VCaP (cell line): ENCODE measurements at regions not wholly inside any gene's neighbourhood (a gene's known extent, or its start where the extent isn't known, plus 50 kb on each side); places are given as distances from the start of the nearest gene placed in this dataset.

Experiments used
- H3K27ac ChIP-seq: fragments of 450-650 bp; 2 replicates; pipeline ENCODE4 v1.5.1; 2017
- TF ChIP-seq, protein P1 (sequence below): fragments of 450-650 bp; conservative IDR thresholded peaks from 2 replicates; pipeline ENCODE4 v1.5.1; 2017; ENCODE audit warnings: mild to moderate bottlenecking, moderate library complexity

DNA sequence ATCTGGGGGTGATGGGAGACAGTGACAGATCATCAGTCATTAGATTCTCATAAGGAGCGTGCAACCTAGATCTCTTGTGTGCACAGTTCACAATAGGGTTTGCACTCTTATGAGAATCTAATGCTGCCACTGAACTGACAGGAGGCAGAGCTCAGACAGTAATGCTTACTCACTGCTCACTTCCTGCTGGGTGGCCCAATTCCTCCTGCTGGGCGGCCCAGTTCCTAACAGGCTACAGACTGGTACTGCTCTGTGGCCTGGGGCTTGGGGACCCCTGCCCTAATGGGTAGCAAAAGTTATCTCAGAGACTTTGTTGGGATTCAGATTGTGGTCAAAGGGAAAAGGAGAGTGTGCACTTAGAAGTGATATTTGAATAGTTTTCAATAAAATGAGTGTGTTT, 840.1 kb upstream of the ID2 start:
- TF ChIP-seq, protein P1, sequence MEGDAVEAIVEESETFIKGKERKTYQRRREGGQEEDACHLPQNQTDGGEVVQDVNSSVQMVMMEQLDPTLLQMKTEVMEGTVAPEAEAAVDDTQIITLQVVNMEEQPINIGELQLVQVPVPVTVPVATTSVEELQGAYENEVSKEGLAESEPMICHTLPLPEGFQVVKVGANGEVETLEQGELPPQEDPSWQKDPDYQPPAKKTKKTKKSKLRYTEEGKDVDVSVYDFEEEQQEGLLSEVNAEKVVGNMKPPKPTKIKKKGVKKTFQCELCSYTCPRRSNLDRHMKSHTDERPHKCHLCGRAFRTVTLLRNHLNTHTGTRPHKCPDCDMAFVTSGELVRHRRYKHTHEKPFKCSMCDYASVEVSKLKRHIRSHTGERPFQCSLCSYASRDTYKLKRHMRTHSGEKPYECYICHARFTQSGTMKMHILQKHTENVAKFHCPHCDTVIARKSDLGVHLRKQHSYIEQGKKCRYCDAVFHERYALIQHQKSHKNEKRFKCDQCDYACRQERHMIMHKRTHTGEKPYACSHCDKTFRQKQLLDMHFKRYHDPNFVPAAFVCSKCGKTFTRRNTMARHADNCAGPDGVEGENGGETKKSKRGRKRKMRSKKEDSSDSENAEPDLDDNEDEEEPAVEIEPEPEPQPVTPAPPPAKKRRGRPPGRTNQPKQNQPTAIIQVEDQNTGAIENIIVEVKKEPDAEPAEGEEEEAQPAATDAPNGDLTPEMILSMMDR: no peak
- no peak overlapping the region for H3K27ac ChIP-seq

DNA sequence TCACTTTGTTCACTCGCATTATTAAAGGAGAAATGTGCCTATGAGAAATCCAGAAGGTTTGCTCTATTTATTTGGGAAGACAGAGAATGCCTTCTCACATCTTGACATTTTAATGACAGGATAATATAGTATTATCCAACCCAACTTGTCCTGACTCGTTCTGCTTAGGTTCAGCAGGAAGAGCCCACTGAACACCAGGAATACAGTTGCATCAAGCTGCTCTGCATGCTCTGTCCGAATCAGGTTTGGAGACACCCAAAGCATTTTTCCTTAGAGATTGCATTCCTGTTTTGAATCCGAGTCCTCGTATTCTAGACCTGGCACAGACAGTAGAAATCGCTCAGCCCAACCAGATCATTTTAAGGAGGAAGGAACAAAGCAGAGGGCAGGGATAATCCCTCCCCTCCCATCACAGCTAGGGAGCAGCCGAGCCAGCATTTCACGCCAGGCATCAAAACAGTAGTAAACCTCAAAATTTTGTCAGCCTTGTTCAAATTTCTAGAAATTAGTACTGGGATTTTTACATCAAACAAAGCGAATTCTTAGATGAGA, 837.4 kb upstream of the ID2 start:
- no peak overlapping the region for H3K27ac ChIP-seq
- TF ChIP-seq, protein P1: no peak

DNA sequence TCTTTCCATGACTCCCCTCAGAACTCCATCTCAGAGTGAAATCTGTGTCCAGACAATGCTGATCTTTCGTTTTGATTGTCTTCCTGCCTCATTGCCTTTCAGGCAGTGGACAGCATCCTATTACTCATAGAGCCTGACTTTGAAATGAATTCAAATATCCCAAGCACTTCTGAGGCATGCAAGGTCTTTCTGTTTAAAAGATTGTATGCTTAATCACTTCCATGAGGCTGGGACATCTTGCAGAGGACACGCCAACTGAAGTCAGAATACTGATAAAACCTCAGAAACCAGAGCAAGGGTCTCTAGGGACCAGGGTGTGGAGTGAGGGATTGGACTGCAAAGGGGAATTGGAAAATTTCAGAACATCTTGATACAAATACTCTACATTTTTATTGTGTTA, 836.5 kb upstream of the ID2 start:
- TF ChIP-seq, protein P1: no peak
- no peak overlapping the region for H3K27ac ChIP-seq

DNA sequence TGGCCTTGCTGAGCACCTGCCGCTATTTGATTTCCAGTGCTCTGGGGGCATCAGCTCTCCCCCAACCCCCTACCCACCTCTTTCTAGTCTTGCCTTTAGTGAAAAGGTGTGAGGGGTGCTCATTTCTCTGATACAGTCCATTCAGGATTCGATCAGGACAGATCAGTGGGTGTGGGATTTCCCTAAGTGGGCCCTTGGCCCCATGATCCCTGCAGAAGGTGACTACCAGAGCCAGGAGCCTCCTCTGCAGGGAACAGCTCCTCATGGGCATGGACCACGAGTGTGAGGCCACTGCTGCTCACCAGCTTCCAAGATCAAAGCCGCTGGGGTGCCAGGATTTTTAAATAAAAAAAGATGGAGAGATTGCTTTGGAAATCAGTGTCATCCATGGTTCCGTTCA, 835.2 kb upstream of the ID2 start:
- TF ChIP-seq, protein P1: no peak
- no peak overlapping the region for H3K27ac ChIP-seq

DNA sequence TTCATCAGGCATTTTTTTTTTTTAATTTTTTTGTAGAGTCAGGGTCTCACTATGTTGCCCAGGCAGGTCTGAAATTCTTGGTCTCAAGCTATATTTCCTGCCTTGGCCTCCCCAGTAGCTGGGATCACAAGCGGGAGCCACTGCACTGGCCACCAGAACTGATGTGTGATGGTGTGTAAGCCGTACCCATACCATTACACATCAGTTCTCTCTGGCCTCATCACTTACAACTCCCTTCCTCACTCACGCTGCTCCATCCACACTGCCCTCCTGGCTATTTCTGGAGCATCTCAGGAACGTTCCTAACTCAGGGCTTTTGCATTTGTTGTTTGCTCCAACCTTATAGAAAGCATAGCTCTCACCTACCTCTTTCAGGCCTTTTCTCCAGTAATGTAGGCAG, 834.5 kb upstream of the ID2 start:
- no peak overlapping the region for H3K27ac ChIP-seq
- TF ChIP-seq, protein P1: no peak

DNA sequence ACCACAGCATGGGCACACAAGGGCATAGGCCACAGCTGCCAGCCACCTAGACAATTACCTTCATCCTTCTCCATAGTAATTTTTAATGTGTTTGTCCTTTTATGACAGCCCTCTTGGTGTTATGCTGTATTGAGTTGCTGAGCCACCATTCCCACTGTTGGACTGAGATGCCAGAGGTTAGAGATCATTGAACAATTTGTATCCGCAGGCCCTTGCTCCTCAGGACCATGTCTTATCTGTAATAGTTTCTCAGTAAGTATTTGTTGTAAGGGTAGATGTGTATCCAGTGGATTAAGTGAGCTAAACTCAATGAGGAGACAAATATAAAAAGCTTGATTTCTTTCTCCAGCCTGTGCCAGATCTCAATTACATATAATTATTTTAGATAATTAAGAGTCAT, 832.8 kb upstream of the ID2 start:
- TF ChIP-seq, protein P1: no peak
- H3K27ac ChIP-seq: no peak overlapping the region

DNA sequence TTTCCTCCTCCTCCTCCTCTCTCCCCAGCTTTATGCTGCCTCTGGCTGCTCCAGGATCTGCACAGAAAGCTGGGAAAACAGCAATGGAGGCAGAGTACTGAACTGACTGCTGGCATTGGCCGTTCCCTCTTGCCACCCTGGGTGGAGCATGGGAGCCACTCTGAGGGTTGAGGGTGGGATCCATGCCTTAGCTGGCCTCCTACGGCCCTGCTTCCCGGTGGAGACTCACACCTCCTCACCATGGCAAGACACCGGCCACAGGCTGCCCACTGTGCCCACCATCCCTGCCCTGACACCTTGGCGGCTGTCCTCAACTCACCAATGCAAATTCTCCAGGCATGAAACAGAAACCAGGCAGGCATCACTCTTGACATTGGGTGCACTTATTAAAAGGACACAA, 832.3 kb upstream of the ID2 start:
- no peak overlapping the region for H3K27ac ChIP-seq
- TF ChIP-seq, protein P1: no peak

DNA sequence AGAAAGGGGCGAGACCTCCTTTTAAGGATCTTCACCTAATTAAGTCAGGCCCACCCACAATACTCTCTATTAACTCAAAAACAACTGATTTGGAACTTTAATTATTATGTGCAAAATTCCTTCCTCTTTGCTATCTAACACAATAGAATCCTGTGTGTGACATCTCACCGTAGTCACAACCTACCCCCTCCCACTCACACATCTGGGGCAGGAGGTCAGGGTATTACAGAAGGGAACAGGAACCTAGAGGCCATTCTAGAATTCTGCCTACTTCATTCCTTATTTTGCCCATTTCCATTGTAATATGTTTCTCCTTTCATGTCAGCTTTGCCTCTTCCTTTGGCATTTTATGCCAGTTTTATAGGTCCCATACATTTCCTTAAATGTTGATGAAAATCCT, 829.3 kb upstream of the ID2 start:
- H3K27ac ChIP-seq: no peak overlapping the region
- TF ChIP-seq, protein P1: no peak
